Endothelial cell of umbilical vein (primary cell): ENCODE measurements at regions not wholly inside any gene's neighbourhood (a gene's known extent, or its start where the extent isn't known, plus 50 kb on each side); places are given as distances from the start of the nearest gene placed in this dataset.

Experiments
- BruUV-seq: library from RNA; stranded (reverse); fragments of 400-500 nt; replicated peaks from 2 replicates; lab custom pipeline; 2021; lab: Mats Ljungman, UMichigan
- CTCF ChIA-PET: fragments of 300-600, 350-600 bp; sonication (Branson Sonifier 250); formaldehyde crosslinking; loops from one replicate; lab custom pipeline; 2021; ENCODE audit warnings: antibody characterized with exemption, inconsistent platforms; lab: Charles Lee
- POLR2A ChIA-PET: fragments of 300-600, 350-600 bp; sonication (Branson Sonifier 250); formaldehyde crosslinking; loops from one replicate; lab custom pipeline; 2021; ENCODE audit warnings: antibody characterized with exemption, inconsistent platforms; lab: Charles Lee
- DNase-seq: peaks from one replicate; pipeline ENCODE4 v3.0.0-alpha.2; 2011; ENCODE audit warnings: low read depth, low spot score
- FAIRE-seq: peaks from 2 replicates; lab custom pipeline; 2011; peaks lifted over from hg19 to GRCh38; lab: Jason Lieb, UNC
- H2AFZ ChIP-seq: 2 replicates; pipeline ENCODE4 v1.6.0; 2012; ENCODE audit warnings: low read depth, low read length, control low read depth, inconsistent platforms
- H3K27ac ChIP-seq: 2 replicates; pipeline ENCODE4 v1.5.1; 2011; ENCODE audit warnings: low read depth, mild to moderate bottlenecking, control low read depth, low read length, moderate library complexity; ENCODE audit not compliant: insufficient read depth
- H3K27me3 ChIP-seq, 2 experiments: 2 replicates each; pipeline versions ENCODE4 v1.6.0 to v1.6.1; 2011; ENCODE audit warnings: low read length in 2 of 2, mixed read lengths in 1 of 2; ENCODE audit not compliant: control insufficient read depth in 2 of 2, insufficient read depth in 2 of 2
- H3K36me3 ChIP-seq, 2 experiments: 2 replicates in 1 of 2; 3 replicates in 1 of 2; pipeline ENCODE4 v1.5.1; 2011; ENCODE audit warnings: low read length in 2 of 2, mild to moderate bottlenecking in 1 of 2, moderate library complexity in 1 of 2; ENCODE audit not compliant: control insufficient read depth in 2 of 2, insufficient read depth in 2 of 2; ENCODE audit errors: extremely low read depth in 1 of 2
- H3K4me1 ChIP-seq: 3 replicates; pipeline ENCODE4 v1.5.1; 2011; ENCODE audit warnings: mild to moderate bottlenecking, low read length; ENCODE audit not compliant: control insufficient read depth, insufficient read depth; ENCODE audit errors: extremely low read depth
- H3K4me2 ChIP-seq: 2 replicates; pipeline ENCODE4 v1.6.1; 2011; ENCODE audit warnings: low read length, control low read depth, mixed read lengths; ENCODE audit not compliant: insufficient read depth
- H3K4me3 ChIP-seq, 3 experiments: fragments of 200-600 bp in 1 of 3; sonication (generic), shearing (Covaris generic) in 1 of 3; replicated peaks in 1 of 3; 2 replicates each; pipeline ENCODE4 v1.5.1; 2011 to 2016; ENCODE audit warnings: control low read depth in 3 of 3, low read length in 3 of 3, mild to moderate bottlenecking in 2 of 3, inconsistent platforms in 1 of 3, low read depth in 1 of 3, moderate library complexity in 1 of 3; ENCODE audit not compliant: insufficient read depth in 1 of 3
- H3K79me2 ChIP-seq: 2 replicates; pipeline ENCODE4 v1.6.0; 2012; ENCODE audit warnings: low read length, inconsistent platforms; ENCODE audit not compliant: control insufficient read depth, insufficient read depth
- H3K9ac ChIP-seq: replicated peaks from 2 replicates; pipeline ENCODE3; 2011; ENCODE audit warnings: low read length, control low read depth; ENCODE audit not compliant: insufficient read depth; ENCODE audit errors: extremely low read depth
- H3K9me1 ChIP-seq: replicated peaks from 3 replicates; pipeline ENCODE4 v1.6.0; 2011; ENCODE audit warnings: mild to moderate bottlenecking, low read length; ENCODE audit not compliant: control insufficient read depth, insufficient read depth; ENCODE audit errors: extremely low read depth
- H3K9me3 ChIP-seq: replicated peaks from 2 replicates; pipeline ENCODE4 v1.5.1; 2012; ENCODE audit warnings: low read length, inconsistent platforms; ENCODE audit not compliant: control insufficient read depth, insufficient read depth
- H4K20me1 ChIP-seq: replicated peaks from 2 replicates; pipeline ENCODE3; 2011; ENCODE audit warnings: mild to moderate bottlenecking, low read length; ENCODE audit not compliant: control insufficient read depth, insufficient read depth; ENCODE audit errors: extremely low read depth
- EZH2 ChIP-seq: IDR thresholded peaks from 2 replicates; pipeline ENCODE4 v1.6.1; 2012; ENCODE audit warnings: borderline replicate concordance, low read depth, mild to moderate bottlenecking, moderate library complexity, low read length, inconsistent platforms; ENCODE audit not compliant: severe bottlenecking
- FOS ChIP-seq: IDR thresholded peaks from 2 replicates; pipeline ENCODE4 v1.6.1; 2011; ENCODE audit warnings: mild to moderate bottlenecking, low read length, moderate library complexity, borderline replicate concordance; ENCODE audit not compliant: insufficient read depth
- GATA2 ChIP-seq: IDR thresholded peaks from 2 replicates; pipeline ENCODE4 v1.7.0; 2011; ENCODE audit warnings: low read depth, mild to moderate bottlenecking, moderate library complexity, mixed read lengths, low read length; ENCODE audit not compliant: insufficient read length, insufficient read depth
- JUN ChIP-seq: IDR thresholded peaks from 2 replicates; pipeline ENCODE4 v1.6.1; 2011; ENCODE audit warnings: borderline replicate concordance, low read depth; ENCODE audit not compliant: insufficient read length, insufficient read depth
- MYC ChIP-seq: IDR thresholded peaks from one replicate; pipeline ENCODE4 v1.6.1; 2011; ENCODE audit warnings: mild to moderate bottlenecking, low read depth, low read length
- POLR2A ChIP-seq: IDR thresholded peaks from 2 replicates; pipeline ENCODE4 v1.6.1; 2012; ENCODE audit warnings: low read depth, mild to moderate bottlenecking, control low read depth, low read length
- POLR2AphosphoS5 ChIP-seq: IDR thresholded peaks from 2 replicates; pipeline ENCODE4 v1.6.1; 2012; ENCODE audit warnings: low read depth, mild to moderate bottlenecking, control low read depth, low read length, moderate library complexity; ENCODE audit not compliant: insufficient read depth
- dilution Hi-C: fragments of 300-500 bp; cut with MboI; formaldehyde crosslinking; loops from one replicate; pipeline ENCODE4 v1.15.0; 2019; ENCODE audit warnings: low sequenced_read_pairs; ENCODE audit not compliant: extremely low pct_ligation_motif_present
- intact Hi-C: fragments of 100-400 bp; cut with micrococcal nuclease; formaldehyde crosslinking; loops from one replicate; pipeline ENCODE4 v1.10.0; 2022
- TF ChIP-seq, protein P1 (sequence below), 2 donors: IDR thresholded peaks; 1 replicate in 1 of 2; 2 replicates in 1 of 2; pipeline ENCODE4 v1.5.1; 2011; ENCODE audit warnings: low read length in 2 of 2, mild to moderate bottlenecking in 2 of 2, moderate library complexity in 2 of 2, control low read depth in 1 of 2, inconsistent platforms in 1 of 2, low read depth in 1 of 2; ENCODE audit not compliant: insufficient read depth in 1 of 2; ENCODE audit errors: extremely low read depth in 1 of 2
- TF ChIP-seq, protein P2 (sequence below): IDR thresholded peaks from 2 replicates; pipeline ENCODE4 v1.6.1; 2011; ENCODE audit not compliant: insufficient read depth, insufficient read length

DNA sequence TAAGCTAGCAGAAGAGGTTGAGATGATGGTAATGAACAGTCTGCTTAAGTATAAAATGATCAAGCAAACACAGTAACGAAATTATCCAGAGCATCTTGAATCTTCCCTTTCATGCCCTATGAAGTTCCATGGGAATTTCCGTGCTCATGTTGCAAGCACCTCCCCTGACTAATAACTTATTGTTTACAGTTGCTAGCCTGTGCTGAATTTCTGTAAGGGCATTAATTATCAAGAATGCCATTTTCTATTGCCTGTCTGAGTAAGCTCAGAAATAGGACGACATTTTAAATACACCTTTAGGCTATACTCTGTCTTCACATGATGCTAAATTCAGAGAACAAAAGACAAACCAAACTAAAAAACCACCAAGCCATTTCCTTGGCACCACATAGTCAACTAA is 257.5 kb upstream of the LRTM1 start:
- no peak overlapping the region for H3K9ac ChIP-seq
- H3K9me1 ChIP-seq: no peaks in the 10 kb centered on the region
- CTCF ChIA-PET: no interaction called here
- no peaks in the 10 kb centered on the region for H3K27me3 ChIP-seq
- no peaks in the 10 kb centered on the region for H3K36me3 ChIP-seq
- no peak overlapping the region for H3K4me3 ChIP-seq
- no peak overlapping the region for H3K27ac ChIP-seq
- no peaks in the 10 kb centered on the region for H3K4me1 ChIP-seq
- POLR2A ChIA-PET: no interaction called here
- no peak for DNase-seq
- FAIRE-seq: no peak
- dilution Hi-C loops: no loop called here
- H3K79me2 ChIP-seq: no peaks in the 10 kb centered on the region
- H3K4me2 ChIP-seq: no peak overlapping the region
- no TSS peak for BruUV-seq
- intact Hi-C loops: no loop called here
- H2AFZ ChIP-seq: no peak overlapping the region
- TF ChIP-seq EZH2: no peak
- TF ChIP-seq, protein P1, sequence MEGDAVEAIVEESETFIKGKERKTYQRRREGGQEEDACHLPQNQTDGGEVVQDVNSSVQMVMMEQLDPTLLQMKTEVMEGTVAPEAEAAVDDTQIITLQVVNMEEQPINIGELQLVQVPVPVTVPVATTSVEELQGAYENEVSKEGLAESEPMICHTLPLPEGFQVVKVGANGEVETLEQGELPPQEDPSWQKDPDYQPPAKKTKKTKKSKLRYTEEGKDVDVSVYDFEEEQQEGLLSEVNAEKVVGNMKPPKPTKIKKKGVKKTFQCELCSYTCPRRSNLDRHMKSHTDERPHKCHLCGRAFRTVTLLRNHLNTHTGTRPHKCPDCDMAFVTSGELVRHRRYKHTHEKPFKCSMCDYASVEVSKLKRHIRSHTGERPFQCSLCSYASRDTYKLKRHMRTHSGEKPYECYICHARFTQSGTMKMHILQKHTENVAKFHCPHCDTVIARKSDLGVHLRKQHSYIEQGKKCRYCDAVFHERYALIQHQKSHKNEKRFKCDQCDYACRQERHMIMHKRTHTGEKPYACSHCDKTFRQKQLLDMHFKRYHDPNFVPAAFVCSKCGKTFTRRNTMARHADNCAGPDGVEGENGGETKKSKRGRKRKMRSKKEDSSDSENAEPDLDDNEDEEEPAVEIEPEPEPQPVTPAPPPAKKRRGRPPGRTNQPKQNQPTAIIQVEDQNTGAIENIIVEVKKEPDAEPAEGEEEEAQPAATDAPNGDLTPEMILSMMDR (IDR thresholded peaks at IDR 0.05; ENCODE audit: extremely low read depth in 1 of 2, insufficient read depth in 1 of 2, low read depth in 1 of 2, low read length in 2 of 2): no peak
- TF ChIP-seq, protein P2, sequence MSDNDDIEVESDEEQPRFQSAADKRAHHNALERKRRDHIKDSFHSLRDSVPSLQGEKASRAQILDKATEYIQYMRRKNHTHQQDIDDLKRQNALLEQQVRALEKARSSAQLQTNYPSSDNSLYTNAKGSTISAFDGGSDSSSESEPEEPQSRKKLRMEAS: no peak
- TF ChIP-seq GATA2: no peak
- peaks cover 2% of the 10 kb centered on the region for H3K9me3 ChIP-seq
- H4K20me1 ChIP-seq: no peaks in the 10 kb centered on the region

DNA sequence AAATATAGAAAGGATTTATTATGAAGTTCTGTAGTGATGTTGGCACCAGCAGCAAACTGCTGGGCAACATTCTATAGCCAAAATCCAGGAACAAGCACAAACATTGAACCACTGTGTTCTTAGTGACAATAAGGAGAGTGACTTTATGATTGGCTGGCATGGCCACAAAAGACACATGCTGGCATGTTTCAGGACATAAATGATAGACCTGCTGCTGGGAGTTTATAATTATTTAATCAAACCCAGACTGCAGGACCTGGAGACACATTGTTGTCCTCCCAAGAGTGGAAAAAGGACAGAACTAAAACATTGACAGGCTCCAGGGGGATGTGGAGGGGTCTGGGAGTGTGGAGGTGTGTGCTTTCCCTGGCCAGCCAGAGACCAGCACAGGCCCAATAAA is 255.3 kb upstream of the LRTM1 start:
- Histone ChIP-seq H3K4me3 (no peak overlapping the region), H3K27ac (no peak overlapping the region), H3K9me3 (peaks cover 2% of the 10 kb centered on the region), H3K9me1 (no peaks in the 10 kb centered on the region), H3K27me3 (no peaks in the 10 kb centered on the region), H3K9ac (no peak overlapping the region), H3K4me1 (no peaks in the 10 kb centered on the region), H2AFZ (no peak overlapping the region), H4K20me1 (no peaks in the 10 kb centered on the region), H3K36me3 (no peaks in the 10 kb centered on the region), H3K79me2 (no peaks in the 10 kb centered on the region), H3K4me2 (no peak overlapping the region)
- intact Hi-C loops (no loop called here), dilution Hi-C loops (no loop called here)
- TF ChIP-seq MYC: no peak
- TF ChIP-seq, protein P1 (IDR thresholded peaks at IDR 0.05; ENCODE audit: extremely low read depth in 1 of 2, insufficient read depth in 1 of 2, low read depth in 1 of 2, low read length in 2 of 2): no peak
- no peak for TF ChIP-seq FOS
- TF ChIP-seq GATA2: no peak
- TF ChIP-seq, protein P2: no peak
- TF ChIP-seq EZH2: no peak
- no peak for TF ChIP-seq JUN
- TF ChIP-seq POLR2AphosphoS5: no peak
- TF ChIP-seq POLR2A: no peak
- FAIRE-seq (no peak), DNase-seq (no peak)
- POLR2A ChIA-PET: no interaction called here
- CTCF ChIA-PET: no interaction called here
- no TSS peak for BruUV-seq
